Body of pancreas (tissue), 4 donors: ENCODE measurements at regions not wholly inside any gene's neighbourhood (a gene's known extent, or its start where the extent isn't known, plus 50 kb on each side); places are given as distances from the start of the nearest gene placed in this dataset.
"Not testable (repeated sequence)": the region's sequence is repeated elsewhere in the genome, so short reads cannot be mapped to it uniquely, and the experiment has no call there.

Experiments
- ATAC-seq: fragments of 150-250 bp; one replicate; pipeline ENCODE4 v1.9.1; 2016
- DNase-seq, 4 donors: peaks; one replicate each; pipeline ENCODE4 v3.0.0-alpha.2; 2019
- H3K27ac ChIP-seq, 4 donors: fragments of 200-600 bp; sonication (generic); 1 replicate in 3 of 4; 2 replicates in 1 of 4; pipeline versions ENCODE4 v1.5.1 to v1.6.1; 2016 to 2019; ENCODE audit warnings: mild to moderate bottlenecking in 1 of 4, mixed read lengths in 1 of 4, moderate library complexity in 1 of 4
- H3K27me3 ChIP-seq, 2 donors: fragments of 200-600 bp; sonication (generic); one replicate each; pipeline ENCODE4 v1.6.0; 2016; ENCODE audit warnings: mild to moderate bottlenecking in 1 of 2
- H3K36me3 ChIP-seq, 2 donors: fragments of 200-600 bp; sonication (generic); replicated peaks in 1 of 2; 2 replicates each; pipeline ENCODE4 v1.5.1; 2016; ENCODE audit warnings: low read depth in 2 of 2; ENCODE audit not compliant: insufficient read depth in 1 of 2
- H3K4me1 ChIP-seq: fragments of 200-600 bp; sonication (generic); one replicate; pipeline ENCODE4 v1.6.0; 2016
- H3K4me3 ChIP-seq, 2 donors: fragments of 200-600 bp; sonication (generic); 1 replicate in 1 of 2; 2 replicates in 1 of 2; pipeline ENCODE4 v1.5.1; 2016 to 2019
- H3K9me3 ChIP-seq, 3 donors: fragments of 200-600 bp; sonication (generic); 1 replicate in 2 of 3; 2 replicates in 1 of 3; pipeline ENCODE4 v1.5.1; 2016
- WGBS, 2 donors: methylation state at CpG; one replicate each; pipeline ENCODE4 v1.1.5; 2017; 5-methylcytosine and 5-hydroxymethylcytosine counted together
- intact Hi-C: fragments of 100-400 bp; cut with DNase I; formaldehyde crosslinking; loops from one replicate; pipeline ENCODE4 v1.15.1; 2023

DNA sequence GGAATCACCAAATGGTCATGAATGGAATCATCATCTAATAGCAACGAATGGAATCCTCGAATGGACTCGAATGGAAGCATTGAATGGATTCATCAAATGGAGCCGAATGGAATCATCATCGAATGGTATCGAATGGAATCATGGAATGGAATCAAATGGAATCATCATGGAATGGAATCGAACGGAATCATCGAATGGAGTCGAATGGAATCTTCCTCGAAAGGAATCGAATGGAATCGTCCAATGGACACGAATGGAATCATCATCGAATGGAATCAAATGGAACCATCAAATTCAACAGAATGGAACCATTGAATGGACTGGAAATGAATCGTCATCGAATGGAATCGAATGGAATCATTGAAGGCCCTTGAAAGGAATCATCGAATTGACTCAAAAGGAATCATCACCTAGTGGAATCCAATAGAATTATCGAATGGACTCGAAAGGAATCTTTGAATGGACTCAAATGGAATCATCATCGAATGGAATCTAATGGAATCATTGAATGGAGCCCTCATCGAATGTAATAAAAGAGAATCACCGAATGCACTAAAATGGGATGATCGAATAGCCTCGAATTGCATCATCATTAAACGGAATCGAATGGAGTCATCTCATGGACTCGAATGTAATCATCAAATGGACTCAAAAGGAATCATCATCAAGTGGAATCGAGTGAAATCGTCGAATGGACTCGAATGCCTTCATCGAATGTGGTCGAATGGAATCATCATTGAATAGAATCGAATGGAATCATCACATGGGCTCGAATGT is 236.7 kb downstream of the SHCBP1 start:
- ATAC-seq, H3K4me1 ChIP-seq, intact Hi-C loops, H3K27ac ChIP-seq, H3K27me3 ChIP-seq, H3K4me3 ChIP-seq, H3K36me3 ChIP-seq: not testable (repeated sequence)
- DNase-seq = peak in 3 of 4 donors; percentile 6 to 41 (median 34)
- 48 to 56% methylated on average over 37 of the region's 37 CpGs for WGBS, 2 donors
- H3K9me3 ChIP-seq = peaks cover 0 to 12% (median 0%) of the 10 kb centered on the region in 3 donors

DNA sequence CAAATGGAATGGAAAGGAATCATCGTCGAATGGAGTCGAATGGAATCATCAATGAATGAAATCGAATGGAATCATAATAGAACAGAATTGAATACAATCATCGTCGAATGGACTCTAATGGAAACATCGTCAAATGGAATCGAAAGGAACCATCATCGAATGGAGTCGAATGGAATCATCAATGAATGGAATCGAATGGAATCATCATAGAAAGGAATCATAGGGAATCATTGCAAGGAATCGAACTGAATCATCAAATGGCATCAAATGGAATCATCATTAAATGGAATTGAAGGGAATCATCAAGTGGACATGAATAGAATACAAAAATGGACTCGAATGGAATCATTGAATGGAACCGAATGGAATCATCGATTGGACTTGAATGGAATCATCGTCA is 237.6 kb downstream of the SHCBP1 start:
- H3K4me1 ChIP-seq, intact Hi-C loops, H3K4me3 ChIP-seq, H3K27ac ChIP-seq, ATAC-seq, DNase-seq, H3K36me3 ChIP-seq, H3K27me3 ChIP-seq: not testable (repeated sequence)
- peaks cover 0 to 10% (median 0%) of the 10 kb centered on the region in 3 donors for H3K9me3 ChIP-seq
- 56 to 63% methylated on average over 16 of the region's 16 CpGs for WGBS, 2 donors

DNA sequence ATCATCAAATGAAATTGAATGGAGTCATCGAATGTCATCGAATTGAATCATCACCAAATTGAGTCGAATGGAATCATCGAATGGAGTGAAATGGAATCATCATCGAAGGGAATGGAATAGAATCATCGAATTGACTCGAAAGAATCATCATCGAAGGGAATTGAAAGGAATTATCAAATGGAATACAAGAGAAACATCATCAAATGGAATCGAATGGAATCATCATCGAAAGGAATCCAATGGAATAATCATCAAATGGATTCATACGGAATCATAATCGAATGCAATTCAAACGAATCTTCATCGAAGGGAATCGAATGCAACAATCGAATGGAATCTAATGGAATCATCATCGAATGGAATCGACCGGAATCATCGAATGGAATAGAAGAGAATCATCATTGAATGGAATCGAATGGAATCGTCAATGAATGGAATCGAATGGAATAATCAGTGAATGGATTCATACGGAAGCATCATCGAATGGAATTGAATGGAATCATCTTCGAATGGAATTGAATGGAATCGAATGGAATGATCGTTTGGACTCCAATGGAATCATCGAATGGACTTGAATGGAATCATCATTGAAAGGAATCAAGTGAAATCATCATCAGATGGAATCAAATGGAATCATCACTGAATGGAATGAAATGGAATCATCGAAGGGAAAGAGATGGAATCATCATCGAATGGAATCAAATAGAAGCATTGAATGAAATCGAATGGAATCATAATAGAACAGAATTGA is 238.2 kb downstream of the SHCBP1 start:
- peak in 1 of 4 donors; percentile 11 for DNase-seq
- 59 to 68% methylated on average over 32 of the region's 32 CpGs for WGBS, 2 donors
- intact Hi-C loops = not testable (repeated sequence)

DNA sequence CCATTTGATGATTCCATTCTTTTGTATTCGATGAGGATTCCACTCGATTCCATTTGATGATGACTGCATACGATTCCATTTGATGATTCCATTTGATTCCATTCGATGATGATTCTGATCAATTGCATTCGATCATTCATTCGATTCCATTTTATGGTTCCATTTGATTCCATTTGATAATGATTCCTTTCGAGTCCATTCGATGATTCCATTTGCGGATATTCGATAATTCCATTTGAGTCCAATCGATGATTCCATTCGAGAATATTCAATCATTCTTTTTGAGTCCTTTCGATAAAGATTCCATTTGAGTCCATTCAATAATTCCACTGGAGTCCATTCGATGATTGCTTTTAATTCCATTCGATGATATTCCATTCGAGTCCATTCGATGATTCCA is 239.1 kb downstream of the SHCBP1 start:
- 66 to 78% methylated on average over 17 of the region's 17 CpGs for WGBS, 2 donors

More for the DNA sequence above, 238.2 kb downstream of the SHCBP1 start:
- ATAC-seq, H3K4me1 ChIP-seq, H3K27ac ChIP-seq, H3K27me3 ChIP-seq, H3K36me3 ChIP-seq, H3K4me3 ChIP-seq: not testable (repeated sequence)
- H3K9me3 ChIP-seq = peaks cover 0 to 10% (median 0%) of the 10 kb centered on the region in 3 donors

DNA sequence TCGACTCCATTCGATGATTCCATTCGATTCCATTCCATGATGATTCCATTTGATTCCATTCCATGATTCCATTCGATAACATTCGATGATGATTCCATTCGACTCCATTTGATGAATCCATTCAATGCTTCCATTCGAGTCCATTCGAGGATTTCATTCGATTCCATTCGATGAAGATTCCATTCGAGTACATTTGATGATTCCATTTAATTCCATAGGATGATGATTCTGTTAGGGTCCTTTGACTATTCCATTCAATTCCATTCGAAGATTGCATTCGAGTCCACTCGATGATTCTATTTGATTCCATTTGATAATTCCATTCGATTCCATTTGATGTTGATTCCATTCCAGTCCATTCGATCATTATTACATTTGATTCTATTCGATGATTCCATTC is 239.8 kb downstream of the SHCBP1 start:
- intact Hi-C loops, ATAC-seq, H3K9me3 ChIP-seq: not testable (repeated sequence)

More for the DNA sequence above, 239.1 kb downstream of the SHCBP1 start:
- H3K4me1 ChIP-seq, H3K27me3 ChIP-seq, H3K9me3 ChIP-seq, H3K36me3 ChIP-seq, ATAC-seq, DNase-seq, H3K4me3 ChIP-seq, intact Hi-C loops, H3K27ac ChIP-seq: not testable (repeated sequence)

More for the DNA sequence above, 239.8 kb downstream of the SHCBP1 start:
- H3K4me1 ChIP-seq, H3K27me3 ChIP-seq, H3K36me3 ChIP-seq, DNase-seq, H3K27ac ChIP-seq, H3K4me3 ChIP-seq: not testable (repeated sequence)
- 57 to 73% methylated on average over 17 of the region's 17 CpGs for WGBS, 2 donors
